PFSK-1 (cell line): ENCODE measurements at regions not wholly inside any gene's neighbourhood (a gene's known extent, or its start where the extent isn't known, plus 50 kb on each side); places are given as distances from the start of the nearest gene placed in this dataset.

ENCODE experiments used
- REST ChIP-seq, 2 experiments: IDR thresholded peaks; 2 replicates each; pipeline versions ENCODE4 v1.6.1 to v1.8.0; 2011 to 2012; ENCODE audit warnings: low read depth in 2 of 2, low read length in 2 of 2, control low read depth in 1 of 2, inconsistent platforms in 1 of 2, mild to moderate bottlenecking in 1 of 2, moderate library complexity in 1 of 2; ENCODE audit not compliant: insufficient read depth in 1 of 2
- TAF1 ChIP-seq: IDR thresholded peaks from 2 replicates; pipeline ENCODE4 v1.6.1; 2012; ENCODE audit warnings: low read length, control low read depth, borderline replicate concordance; ENCODE audit not compliant: insufficient read depth

GRCh38 chr3:159114582-159114981 lies 312.7 kb downstream of the MFSD1 start:
- TF ChIP-seq REST (IDR thresholded peaks at IDR 0.05; ENCODE audit: insufficient read depth in 1 of 2, low read depth in 2 of 2, low read length in 2 of 2) (no peak), TAF1 (no peak)
